ENCODE measurements at regions not wholly inside any gene's neighbourhood (a gene's known extent, or its start where the extent isn't known, plus 50 kb on each side); places are given as distances from the start of the nearest gene placed in this dataset.

DNA sequence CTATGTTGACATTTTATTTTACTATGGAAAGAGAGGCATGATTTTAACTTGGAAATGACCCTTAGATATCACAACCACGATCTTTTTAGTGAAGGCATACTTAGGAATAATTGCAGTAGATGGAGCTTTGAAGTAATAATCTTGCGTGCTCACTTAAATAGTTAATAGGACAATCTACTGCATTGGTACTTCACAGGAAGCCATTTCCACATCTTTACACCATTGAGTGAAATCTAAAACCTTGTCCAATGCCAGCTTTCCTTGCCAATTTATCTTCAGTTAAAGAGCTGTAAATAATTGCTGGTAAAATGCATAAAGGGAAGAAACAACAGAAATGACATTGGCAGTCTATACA lies 586.3 kb downstream of the ADGRL2 start:
- Histone ChIP-seq H3K9me3 (replicated peaks) (no peaks in the 10 kb centered on the region), H3K27me3 (ENCODE audit: low read depth) (no peaks in the 10 kb centered on the region), H3K36me3 (no peaks in the 10 kb centered on the region), H3K4me1 (no peaks in the 10 kb centered on the region), H3K4me3 (no peak overlapping the region), H3K27ac (replicated peaks) (no peak overlapping the region)
- DNase-seq, result no peak
- intact Hi-C loops (cut with micrococcal nuclease), result no loop called here
- TF ChIP-seq, protein P1, sequence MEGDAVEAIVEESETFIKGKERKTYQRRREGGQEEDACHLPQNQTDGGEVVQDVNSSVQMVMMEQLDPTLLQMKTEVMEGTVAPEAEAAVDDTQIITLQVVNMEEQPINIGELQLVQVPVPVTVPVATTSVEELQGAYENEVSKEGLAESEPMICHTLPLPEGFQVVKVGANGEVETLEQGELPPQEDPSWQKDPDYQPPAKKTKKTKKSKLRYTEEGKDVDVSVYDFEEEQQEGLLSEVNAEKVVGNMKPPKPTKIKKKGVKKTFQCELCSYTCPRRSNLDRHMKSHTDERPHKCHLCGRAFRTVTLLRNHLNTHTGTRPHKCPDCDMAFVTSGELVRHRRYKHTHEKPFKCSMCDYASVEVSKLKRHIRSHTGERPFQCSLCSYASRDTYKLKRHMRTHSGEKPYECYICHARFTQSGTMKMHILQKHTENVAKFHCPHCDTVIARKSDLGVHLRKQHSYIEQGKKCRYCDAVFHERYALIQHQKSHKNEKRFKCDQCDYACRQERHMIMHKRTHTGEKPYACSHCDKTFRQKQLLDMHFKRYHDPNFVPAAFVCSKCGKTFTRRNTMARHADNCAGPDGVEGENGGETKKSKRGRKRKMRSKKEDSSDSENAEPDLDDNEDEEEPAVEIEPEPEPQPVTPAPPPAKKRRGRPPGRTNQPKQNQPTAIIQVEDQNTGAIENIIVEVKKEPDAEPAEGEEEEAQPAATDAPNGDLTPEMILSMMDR (IDR thresholded peaks at IDR 0.05; ENCODE audit: borderline replicate concordance), result no peak

DNA sequence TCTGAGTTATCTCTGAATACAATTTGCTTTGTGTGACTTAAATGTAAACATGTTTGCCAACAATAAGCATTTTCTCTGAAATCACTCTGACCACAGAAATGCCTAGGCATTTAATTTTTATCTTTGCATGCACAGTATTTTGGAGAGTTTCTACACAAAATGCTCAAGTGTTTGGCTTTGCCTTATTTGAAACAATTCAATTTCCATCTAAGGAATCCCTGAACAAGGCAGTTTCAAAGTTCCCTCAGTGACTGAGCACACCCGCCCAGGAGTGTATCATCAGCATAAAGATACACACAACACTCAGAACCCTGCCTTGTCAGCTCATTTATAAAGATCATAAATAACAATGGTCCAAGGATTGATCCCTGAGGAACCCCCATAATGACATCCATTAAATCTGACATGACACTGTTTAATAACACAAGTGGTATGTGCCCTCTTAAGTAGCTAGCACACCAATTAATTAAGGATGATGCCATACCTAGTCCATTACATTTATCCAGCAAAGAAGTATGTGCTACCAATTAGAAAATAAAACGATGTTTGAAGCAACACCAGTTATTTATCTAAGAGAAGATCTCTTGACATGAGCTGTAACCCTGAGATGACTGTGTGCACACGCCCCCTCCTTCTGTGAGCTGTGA lies 585.8 kb downstream of the ADGRL2 start:
- Histone ChIP-seq H3K36me3 (no peaks in the 10 kb centered on the region), H3K27ac (replicated peaks) (no peak overlapping the region), H3K9me3 (replicated peaks) (no peaks in the 10 kb centered on the region), H3K4me3 (no peak overlapping the region), H3K4me1 (no peaks in the 10 kb centered on the region), H3K27me3 (ENCODE audit: low read depth) (no peaks in the 10 kb centered on the region)
- intact Hi-C loops (cut with micrococcal nuclease), result no loop called here
- TF ChIP-seq, protein P1 (IDR thresholded peaks at IDR 0.05; ENCODE audit: borderline replicate concordance), result no peak
- no peak for DNase-seq

DNA sequence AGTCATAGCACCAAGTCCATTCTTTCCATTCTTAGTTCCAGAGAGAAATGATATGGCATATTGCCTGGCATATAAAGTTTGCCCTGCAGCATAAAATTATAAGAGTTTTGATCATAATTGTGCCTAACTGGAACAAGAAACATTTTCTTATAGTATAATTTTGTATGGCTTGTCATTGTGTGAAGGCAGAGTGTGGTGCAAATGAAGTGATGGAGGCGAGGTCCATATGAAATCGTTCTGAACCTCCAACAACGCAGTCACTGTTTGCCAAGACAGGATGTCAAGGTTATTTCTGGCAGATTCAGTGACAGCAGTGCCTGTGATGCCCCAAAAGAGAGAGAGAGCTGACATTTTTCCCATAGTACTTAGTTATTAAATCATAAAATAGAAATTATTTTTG lies 584.0 kb downstream of the ADGRL2 start:
- H3K9me3 ChIP-seq (replicated peaks), result no peaks in the 10 kb centered on the region
- H3K36me3 ChIP-seq, result no peaks in the 10 kb centered on the region
- no peaks in the 10 kb centered on the region for H3K27me3 ChIP-seq (ENCODE audit: low read depth)
- no peak overlapping the region for H3K4me3 ChIP-seq
- intact Hi-C loops (cut with micrococcal nuclease), result no loop called here
- no peak for DNase-seq
- no peak overlapping the region for H3K27ac ChIP-seq (replicated peaks)
- no peaks in the 10 kb centered on the region for H3K4me1 ChIP-seq
- TF ChIP-seq, protein P1 (IDR thresholded peaks at IDR 0.05; ENCODE audit: borderline replicate concordance), result no peak

DNA sequence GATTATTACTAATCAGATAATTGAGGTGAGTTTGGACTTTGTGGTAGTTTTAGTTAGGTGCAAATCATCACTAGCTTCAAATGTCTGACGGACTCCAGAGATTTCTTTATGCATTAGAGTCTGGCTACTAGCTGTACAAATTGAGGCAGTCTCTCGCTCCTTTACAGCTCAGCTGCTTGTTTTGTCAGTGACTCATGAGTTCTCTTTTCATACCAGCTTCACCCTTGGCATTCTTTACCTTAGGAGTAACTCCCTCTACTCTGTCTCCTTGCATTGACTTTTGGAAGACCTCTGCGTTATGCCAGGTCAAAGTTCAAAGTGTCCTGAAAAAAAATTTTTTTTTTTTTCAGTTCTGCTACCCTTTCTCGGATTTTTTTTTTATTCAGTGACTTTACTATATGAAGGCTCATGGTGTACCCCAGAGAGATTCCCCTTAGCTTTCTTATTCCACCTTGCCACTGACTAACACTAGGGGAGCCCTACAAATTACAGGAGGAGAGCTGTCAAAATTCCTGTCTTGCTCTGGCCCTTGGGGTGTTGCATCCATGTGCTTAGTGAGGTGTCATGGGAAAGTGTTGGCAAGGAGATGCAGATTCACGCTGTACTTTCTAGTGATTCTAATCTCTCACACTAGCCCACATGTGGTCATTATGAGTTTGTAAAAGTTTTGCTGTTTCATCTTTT lies 576.6 kb downstream of the ADGRL2 start:
- H3K4me3 ChIP-seq, result no peak overlapping the region
- intact Hi-C loops (cut with micrococcal nuclease), result no loop called here

DNA sequence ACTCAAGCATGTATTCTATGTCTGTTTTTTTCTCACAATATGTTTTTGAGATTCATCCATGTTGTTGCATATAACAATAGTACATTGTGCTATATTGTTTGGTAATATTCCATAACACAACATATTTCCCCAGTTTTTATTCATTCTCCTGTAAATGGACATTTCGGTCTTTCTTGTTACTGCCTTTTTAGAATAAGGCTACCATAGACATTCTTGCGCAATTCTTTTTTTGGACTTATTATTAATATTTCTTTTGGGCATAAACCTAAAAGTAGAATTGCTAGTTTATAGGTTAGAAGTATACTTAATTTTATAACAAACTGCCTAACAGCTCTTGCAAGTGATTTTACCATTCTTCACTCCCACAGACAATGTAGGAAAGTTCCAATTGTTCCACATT lies 573.0 kb downstream of the ADGRL2 start:
- Histone ChIP-seq H3K9me3 (replicated peaks) (peaks cover 18% of the 10 kb centered on the region), H3K4me1 (no peaks in the 10 kb centered on the region), H3K27me3 (ENCODE audit: low read depth) (no peaks in the 10 kb centered on the region), H3K27ac (replicated peaks) (no peak overlapping the region), H3K4me3 (no peak overlapping the region), H3K36me3 (no peaks in the 10 kb centered on the region)
- intact Hi-C loops (cut with micrococcal nuclease), result no loop called here
- DNase-seq, result no peak
- TF ChIP-seq, protein P1 (IDR thresholded peaks at IDR 0.05; ENCODE audit: borderline replicate concordance), result no peak

More for the DNA sequence above, 576.6 kb downstream of the ADGRL2 start:
- no peaks in the 10 kb centered on the region for H3K4me1 ChIP-seq
- no peaks in the 10 kb centered on the region for H3K27me3 ChIP-seq (ENCODE audit: low read depth)
- no peak overlapping the region for H3K27ac ChIP-seq (replicated peaks)
- H3K9me3 ChIP-seq (replicated peaks), result peaks cover 18% of the 10 kb centered on the region
- no peaks in the 10 kb centered on the region for H3K36me3 ChIP-seq
- TF ChIP-seq, protein P1 (IDR thresholded peaks at IDR 0.05; ENCODE audit: borderline replicate concordance), result no peak
- no peak for DNase-seq

All from left ventricle myocardium inferior (tissue), 1 donor.